ENCODE measurements at regions not wholly inside any gene's neighbourhood (a gene's known extent, or its start where the extent isn't known, plus 50 kb on each side); places are given as distances from the start of the nearest gene placed in this dataset.

DNA sequence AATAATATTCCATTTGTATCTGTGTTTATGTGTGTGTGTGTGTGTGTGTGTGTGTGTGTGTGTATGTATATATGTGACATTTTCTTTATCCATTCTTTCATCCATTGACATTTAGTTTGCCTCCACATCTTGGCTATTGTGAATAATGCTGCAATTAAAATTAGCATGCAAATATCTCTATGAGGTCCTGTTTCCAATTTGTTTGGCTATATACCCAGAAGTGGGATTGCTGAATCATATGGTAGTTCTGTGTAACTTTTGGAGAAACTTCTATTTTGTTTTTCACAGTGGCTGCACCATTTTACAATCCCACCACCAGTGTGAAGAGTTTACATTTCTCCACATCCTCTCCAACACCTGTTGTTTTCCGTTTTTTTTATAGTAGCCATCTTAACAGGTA, 53.1 kb downstream of the CH25H start:
- DNase-seq = no peak

GRCh38 chr10:89153116-89153515, 54.0 kb downstream of the CH25H start:
- DNase-seq = no peak

GRCh38 chr10:89151857-89152256, 55.3 kb downstream of the CH25H start:
- DNase-seq = no peak

DNA sequence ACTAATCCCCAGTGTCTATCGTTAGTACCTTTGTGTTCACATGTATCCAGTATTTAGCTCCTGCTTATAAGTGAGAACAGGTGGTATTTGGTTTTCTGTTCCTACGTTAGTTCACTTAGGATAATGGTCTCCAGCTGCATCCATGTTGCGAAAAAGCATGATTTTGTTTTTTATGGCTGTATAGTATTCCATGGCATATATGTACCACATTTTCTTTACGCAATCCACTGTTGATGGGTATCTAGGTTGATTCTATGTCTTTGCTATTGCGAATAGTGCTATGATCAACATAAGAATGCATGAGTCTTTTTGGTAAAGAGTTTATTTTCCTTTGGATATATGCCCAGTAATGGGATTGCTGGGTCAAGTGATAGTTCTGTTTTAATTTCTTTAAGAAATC, 59.1 kb downstream of the CH25H start:
- DNase-seq = no peak

DNA sequence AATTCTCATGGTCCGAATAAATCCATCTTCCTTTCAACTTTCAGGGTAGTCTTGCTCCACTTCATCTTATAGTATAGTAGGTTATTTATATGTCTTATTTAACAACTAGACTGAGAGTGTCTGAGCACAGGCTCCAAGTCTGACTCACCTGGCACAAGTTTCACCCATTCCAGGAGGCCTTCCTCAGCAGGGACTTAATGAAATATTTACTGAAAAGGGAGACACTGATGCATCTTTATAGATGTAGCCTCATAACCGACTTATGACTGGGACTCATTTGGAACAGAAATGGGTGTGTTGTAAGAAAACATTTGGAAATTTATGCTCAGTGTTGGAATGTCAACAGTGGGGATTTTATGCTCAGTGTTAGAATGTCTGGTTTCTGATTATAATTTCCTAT, 59.9 kb downstream of the CH25H start:
- no peak for DNase-seq

- DNase-seq = no peak
These were observed 62.3 kb downstream of the CH25H start for GRCh38 chr10:89144836-89145235.

- DNase-seq = no peak
These were observed 64.5 kb downstream of the CH25H start for GRCh38 chr10:89142590-89142989.

DNA sequence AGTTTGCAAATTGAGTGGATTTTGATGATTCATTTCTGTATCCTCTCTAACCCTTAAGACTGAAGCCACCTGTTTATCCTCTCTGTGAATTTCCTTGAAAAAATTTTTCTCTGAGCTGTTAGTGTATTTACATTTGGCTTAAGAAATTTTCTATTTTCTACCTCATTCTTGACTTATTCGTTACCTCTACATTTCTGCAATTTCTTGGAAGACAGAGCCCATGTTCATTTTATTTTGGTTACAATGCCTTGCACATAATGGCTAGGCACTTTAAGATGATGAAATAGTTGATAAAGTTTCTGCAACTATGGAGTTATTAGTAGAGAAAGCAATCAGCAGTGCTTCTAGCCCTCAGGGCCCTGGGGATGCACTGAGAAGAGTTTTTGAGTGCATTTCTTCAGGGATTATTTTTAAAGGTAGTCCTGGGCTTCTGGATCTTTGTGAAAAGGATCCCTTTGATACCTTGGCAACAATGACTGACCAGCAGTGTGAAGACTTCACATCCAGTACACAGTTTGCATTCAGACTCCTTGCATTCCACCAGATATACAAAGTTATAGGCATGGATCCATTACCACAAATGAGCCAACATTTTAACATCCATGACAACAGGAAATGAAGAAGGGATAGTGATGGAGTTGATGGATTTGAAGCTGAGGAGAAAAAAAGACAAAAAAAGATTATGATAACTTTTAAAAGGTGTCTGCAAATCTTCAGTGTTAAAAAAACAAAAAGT, 68.2 kb downstream of the CH25H start:
- DNase-seq = no peak

GRCh38 chr10:89134963-89135362, 72.2 kb downstream of the CH25H start:
- no peak for DNase-seq

- DNase-seq = peak in 8 of 56 donors; percentile 2 to 33 (median 6)
These were observed 77.2 kb downstream of the CH25H start for GRCh38 chr10:89129911-89130310.

- DNase-seq = peak in 2 of 56 donors; percentile 10 to 17
These were observed 84.6 kb downstream of the CH25H start for GRCh38 chr10:89122433-89123051.

DNA sequence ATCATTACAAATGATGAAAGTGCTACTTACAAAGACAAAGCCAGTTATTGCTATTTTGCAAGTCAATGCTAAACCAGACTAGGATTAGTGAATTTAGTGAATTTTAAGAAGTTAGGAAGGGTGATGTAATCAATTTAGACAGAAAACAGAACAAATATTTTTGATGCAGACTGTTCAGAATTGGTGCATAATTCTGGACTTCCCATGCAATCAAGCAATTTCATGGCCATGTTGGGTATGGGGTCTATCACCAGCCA, 85.4 kb downstream of the CH25H start:
- no peak for DNase-seq

GRCh38 chr10:89120931-89121763, 86.0 kb downstream of the CH25H start:
- DNase-seq = no peak

- DNase-seq = no peak
These were observed 87.5 kb downstream of the CH25H start for GRCh38 chr10:89119651-89120050.

DNA sequence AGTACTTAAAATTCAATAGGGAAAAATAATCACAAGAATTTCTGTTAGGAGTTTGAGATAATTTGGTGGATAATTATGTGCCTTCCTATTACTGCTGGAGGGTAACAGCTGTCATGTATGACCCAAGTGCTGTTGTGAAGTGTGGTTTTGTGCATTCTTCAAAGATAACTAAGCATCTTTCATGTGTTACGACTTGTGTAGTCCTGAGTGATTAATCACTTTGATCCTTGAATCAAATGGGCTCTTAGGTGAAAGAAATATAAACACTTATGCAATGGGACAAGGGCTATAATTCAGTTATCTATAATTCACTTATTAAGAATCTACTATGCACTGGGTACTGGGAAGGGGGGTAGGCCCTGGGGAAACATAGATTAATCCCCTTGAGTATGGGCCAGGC, 89.0 kb downstream of the CH25H start:
- DNase-seq = no peak

DNA sequence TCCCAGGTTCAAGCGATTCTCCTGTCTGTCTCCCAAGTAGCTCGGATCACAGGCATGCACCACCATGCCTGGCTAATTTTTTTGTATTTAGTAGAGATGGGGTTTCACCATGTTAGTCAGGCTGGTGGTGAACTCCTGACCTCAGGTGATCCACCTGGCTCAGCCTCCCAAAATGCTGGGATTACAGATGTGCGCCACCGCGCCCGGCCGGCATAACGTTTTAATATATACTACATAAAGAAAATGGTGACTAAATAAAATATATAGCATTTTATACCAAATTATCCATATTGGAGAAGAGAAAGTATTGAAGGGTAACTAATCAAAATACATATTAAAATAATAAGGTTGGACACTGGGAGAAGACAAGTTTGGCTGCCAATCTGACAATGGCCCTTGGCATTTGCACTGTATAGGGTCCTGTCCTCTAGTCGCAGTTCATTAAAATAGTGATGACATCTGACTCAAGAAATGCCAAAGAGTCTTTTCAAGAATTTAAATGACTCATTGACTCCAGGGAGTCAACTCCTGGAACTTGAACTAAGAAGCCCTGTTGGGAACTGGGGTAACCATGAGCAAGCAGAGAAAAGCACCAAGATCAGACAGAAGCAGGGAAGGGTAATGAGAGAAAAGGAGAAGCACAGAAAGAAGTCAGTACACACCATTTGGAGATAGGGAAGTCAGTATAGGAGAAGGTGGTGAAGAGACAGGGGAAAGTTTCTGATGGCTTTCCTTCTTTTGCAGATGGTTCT, 91.1 kb downstream of the CH25H start:
- no peak for DNase-seq

GRCh38 chr10:89114846-89115625, 92.1 kb downstream of the CH25H start:
- DNase-seq = no peak

DNA sequence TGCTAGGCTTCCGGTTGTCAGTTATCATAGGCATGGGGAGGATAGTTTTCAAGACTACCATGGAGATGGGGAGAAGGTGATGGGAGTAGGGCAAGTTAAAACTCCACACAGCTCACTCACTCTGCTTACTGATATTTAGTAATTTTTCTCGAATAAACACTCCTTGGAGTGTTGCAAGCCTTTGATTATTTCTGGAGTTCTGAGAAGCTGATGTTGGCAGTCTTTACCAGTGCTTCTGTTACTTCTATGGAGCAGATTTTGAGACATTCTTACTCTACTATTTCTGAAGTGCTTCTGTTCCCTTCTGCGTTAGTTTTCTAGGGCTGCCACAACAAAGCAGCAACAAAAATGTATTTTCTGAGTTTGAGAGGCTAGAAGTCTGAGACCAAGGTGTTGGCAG, 104.4 kb downstream of the CH25H start:
- DNase-seq = no peak

DNA sequence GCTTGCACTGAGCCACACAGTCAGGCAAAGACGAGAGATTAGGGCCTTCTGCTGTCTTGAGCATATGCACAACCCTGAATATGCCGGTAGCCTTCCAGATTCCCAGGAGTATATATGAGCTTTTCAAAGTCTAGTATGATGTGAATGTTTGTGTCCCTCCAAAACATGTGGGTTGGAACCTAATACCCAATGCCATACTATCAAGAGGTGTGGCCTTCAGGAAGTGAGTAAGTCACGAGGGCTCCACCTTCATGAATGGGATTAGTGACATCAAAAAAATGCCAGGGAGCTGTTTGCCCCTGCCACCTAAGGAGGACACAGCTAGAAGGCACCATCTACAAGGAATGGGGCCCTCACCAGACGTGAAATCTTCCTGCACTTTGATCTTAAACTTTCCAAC, 105.2 kb downstream of the CH25H start:
- no peak for DNase-seq

DNA sequence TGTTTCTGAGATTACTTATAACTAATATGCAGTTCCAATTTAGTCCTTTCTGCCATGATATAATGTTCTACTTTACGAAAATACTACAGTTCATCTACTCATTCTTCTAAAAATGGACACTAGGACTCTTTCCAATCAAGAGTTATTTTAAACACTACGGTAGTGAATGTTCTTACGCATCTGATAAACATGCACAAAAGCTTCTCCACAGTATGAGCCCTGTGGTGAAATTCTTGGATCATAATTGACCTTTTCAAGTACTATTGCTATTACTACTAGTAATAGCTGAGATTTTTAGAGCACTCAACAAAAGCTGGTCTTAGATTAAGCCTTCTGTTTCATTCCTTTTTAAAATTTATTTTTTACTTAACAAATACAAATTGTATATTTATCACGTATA, 106.4 kb downstream of the CH25H start:
- DNase-seq = no peak

DNA sequence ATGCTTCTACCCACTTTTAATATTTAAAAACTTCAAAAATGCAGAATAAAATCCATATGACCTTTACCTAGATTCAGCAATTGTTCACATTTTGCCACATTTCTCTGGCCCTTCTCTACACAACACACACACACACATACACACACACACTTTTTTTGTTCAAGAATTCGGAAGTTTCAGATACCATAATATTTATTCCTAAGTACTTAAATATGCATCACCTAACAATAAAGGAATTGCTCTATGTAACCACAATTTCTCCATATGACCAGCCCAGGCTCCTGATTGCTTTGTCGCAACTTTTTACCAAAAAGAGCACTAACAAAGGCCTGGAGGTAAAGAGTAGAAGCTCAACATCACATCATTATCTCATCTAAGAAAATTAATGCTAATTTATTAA, 106.6 kb downstream of the FAS start:
- no peak for DNase-seq

Data from amygdala (tissue), 56 donors.